HUES48 (cell line): ENCODE measurements at regions not wholly inside any gene's neighbourhood (a gene's known extent, or its start where the extent isn't known, plus 50 kb on each side); places are given as distances from the start of the nearest gene placed in this dataset.

Source experiments
- H3K27ac ChIP-seq: one replicate; pipeline ENCODE4 v1.7.0; 2013; ENCODE audit warnings: low read depth, low read length, inconsistent platforms
- H3K27me3 ChIP-seq: 2 replicates; pipeline ENCODE4 v1.6.1; 2013; ENCODE audit warnings: mild to moderate bottlenecking, low read length; ENCODE audit not compliant: control insufficient read depth, insufficient read depth
- H3K36me3 ChIP-seq: 2 replicates; pipeline ENCODE4 v1.6.1; 2013; ENCODE audit warnings: low read length; ENCODE audit not compliant: control insufficient read depth, insufficient read depth
- H3K4me1 ChIP-seq: 2 replicates; pipeline ENCODE4 v1.6.1; 2013; ENCODE audit warnings: mild to moderate bottlenecking, low read length; ENCODE audit not compliant: control insufficient read depth, insufficient read depth
- H3K4me3 ChIP-seq: 2 replicates; pipeline ENCODE4 v1.5.1; 2013; ENCODE audit warnings: mild to moderate bottlenecking, low read depth, low read length
- H3K9ac ChIP-seq: 2 replicates; pipeline ENCODE4 v1.6.1; 2013; ENCODE audit warnings: mild to moderate bottlenecking, low read depth, low read length, moderate library complexity
- H3K9me3 ChIP-seq: 2 replicates; pipeline ENCODE4 v1.6.1; 2013; ENCODE audit warnings: low read length; ENCODE audit not compliant: control insufficient read depth, insufficient read depth

DNA sequence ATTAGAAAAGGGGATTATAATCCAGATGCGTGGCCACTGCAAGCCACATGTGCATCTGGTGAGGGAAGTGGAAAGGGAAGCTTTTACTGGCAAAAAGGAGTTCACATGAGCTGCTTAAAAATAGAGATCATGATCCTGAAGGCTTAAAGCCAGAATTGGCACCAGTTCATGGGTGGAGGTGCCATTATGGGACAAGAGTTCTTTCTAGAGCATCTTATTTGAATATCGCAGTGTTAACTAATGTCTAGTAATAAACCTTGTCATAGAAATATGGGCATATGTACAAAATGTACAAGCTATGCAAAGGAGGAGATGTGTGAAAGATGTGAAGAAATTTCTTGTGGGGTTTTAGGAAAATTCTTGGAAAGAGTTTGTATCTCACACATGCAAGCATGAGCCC lies 178.4 kb upstream of the CBLB start:
- no peaks in the 10 kb centered on the region for H3K27me3 ChIP-seq
- no peaks in the 10 kb centered on the region for H3K4me1 ChIP-seq
- no peaks in the 10 kb centered on the region for H3K9me3 ChIP-seq
- no peak overlapping the region for H3K9ac ChIP-seq
- no peak overlapping the region for H3K27ac ChIP-seq
- H3K4me3 ChIP-seq: no peak overlapping the region
- no peaks in the 10 kb centered on the region for H3K36me3 ChIP-seq

DNA sequence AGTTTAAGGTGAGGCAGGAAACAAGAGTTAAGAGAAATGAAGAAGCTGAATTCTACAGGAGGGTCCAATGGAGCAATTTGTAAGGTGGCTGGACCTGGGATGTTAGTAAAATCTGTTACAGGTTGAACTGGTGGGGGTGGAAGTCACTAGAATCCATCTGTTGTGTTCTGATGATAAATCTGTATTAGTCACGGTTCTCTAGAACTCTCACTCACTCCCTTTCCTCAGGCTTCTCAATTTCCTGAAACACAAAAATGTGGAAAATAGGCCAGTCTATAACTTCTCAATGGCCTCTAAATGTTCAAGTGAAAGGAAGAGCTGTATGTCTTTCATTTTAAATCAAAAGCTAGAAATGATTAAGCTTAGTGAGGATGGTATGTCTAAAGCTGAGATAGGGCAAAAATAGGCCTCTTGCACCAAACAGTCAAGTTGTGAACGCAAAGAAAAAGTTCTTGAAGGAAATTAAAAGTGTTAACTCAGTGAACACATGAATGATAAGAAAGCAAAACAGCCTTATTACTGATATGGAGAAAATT lies 180.2 kb upstream of the CBLB start:
- H3K9me3 ChIP-seq: no peaks in the 10 kb centered on the region
- H3K4me1 ChIP-seq: no peaks in the 10 kb centered on the region
- no peak overlapping the region for H3K4me3 ChIP-seq
- no peaks in the 10 kb centered on the region for H3K36me3 ChIP-seq
- H3K27ac ChIP-seq: no peak overlapping the region
- no peak overlapping the region for H3K9ac ChIP-seq
- no peaks in the 10 kb centered on the region for H3K27me3 ChIP-seq

DNA sequence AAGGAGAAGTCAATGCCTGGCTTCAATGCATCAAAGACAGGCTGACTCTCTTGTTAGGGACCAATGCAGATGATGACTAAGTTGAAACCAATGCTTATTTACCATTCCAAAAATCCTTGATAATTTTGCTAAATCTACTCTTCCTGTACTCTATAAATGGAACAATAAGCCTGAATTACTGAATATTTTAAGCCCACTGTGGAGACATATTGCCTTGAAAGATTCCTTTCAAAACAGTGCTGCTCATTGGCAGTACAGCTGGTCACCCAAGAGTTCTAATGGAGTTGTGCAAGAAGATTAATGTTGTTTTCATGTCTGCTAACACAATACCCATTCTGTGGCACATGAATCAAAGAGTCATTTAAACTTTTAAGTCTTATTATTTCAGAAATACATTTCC lies 181.0 kb upstream of the CBLB start:
- Histone ChIP-seq H3K27ac (no peak overlapping the region), H3K4me1 (no peaks in the 10 kb centered on the region), H3K9ac (no peak overlapping the region), H3K9me3 (no peaks in the 10 kb centered on the region), H3K4me3 (no peak overlapping the region), H3K27me3 (no peaks in the 10 kb centered on the region), H3K36me3 (no peaks in the 10 kb centered on the region)

DNA sequence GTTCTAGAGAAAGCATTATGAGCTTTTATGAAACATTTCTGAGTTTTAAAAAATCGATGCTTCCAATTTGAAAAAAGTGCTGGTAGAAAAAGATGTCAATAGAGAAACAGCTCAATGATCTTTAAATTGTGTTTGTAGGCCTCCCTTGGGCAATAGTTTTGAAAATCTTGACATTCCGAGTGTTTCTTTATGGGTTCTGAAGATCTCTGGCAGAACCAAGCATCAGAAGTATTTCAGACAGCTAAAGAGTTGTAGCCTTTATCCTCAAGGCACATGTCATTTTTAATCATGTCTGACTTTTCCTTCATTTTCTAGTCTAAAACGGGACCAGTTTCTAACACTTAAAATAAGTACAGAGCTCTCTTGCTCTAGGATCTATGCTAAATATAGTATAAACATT lies 188.1 kb upstream of the CBLB start:
- H3K4me1 ChIP-seq: no peaks in the 10 kb centered on the region
- no peaks in the 10 kb centered on the region for H3K27me3 ChIP-seq
- H3K27ac ChIP-seq: no peak overlapping the region
- no peaks in the 10 kb centered on the region for H3K36me3 ChIP-seq
- H3K9me3 ChIP-seq: no peaks in the 10 kb centered on the region
- no peak overlapping the region for H3K4me3 ChIP-seq
- no peak overlapping the region for H3K9ac ChIP-seq

DNA sequence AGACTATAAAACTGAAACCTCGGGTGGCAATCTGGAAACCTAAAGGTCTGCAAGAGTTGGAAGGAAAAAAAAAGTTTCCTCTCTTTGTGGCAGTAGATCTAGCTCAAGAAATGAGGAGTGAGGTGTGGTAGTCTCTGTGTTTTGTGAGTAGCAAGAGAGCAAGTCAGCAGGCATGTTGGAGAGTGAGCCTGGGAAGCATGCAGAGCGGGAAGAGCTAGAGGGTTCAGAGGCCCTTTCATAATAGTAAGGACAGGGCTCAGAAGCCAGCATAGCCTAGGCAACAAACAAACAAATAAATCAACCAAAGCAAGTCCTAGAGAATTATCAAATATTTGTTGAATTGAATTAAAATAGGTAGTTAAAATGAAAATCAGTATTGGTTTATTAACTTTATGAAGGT lies 189.7 kb upstream of the CBLB start:
- H3K9ac ChIP-seq: no peak overlapping the region
- no peaks in the 10 kb centered on the region for H3K9me3 ChIP-seq
- no peaks in the 10 kb centered on the region for H3K4me1 ChIP-seq
- no peak overlapping the region for H3K27ac ChIP-seq
- no peaks in the 10 kb centered on the region for H3K36me3 ChIP-seq
- H3K4me3 ChIP-seq: no peak overlapping the region
- H3K27me3 ChIP-seq: no peaks in the 10 kb centered on the region

DNA sequence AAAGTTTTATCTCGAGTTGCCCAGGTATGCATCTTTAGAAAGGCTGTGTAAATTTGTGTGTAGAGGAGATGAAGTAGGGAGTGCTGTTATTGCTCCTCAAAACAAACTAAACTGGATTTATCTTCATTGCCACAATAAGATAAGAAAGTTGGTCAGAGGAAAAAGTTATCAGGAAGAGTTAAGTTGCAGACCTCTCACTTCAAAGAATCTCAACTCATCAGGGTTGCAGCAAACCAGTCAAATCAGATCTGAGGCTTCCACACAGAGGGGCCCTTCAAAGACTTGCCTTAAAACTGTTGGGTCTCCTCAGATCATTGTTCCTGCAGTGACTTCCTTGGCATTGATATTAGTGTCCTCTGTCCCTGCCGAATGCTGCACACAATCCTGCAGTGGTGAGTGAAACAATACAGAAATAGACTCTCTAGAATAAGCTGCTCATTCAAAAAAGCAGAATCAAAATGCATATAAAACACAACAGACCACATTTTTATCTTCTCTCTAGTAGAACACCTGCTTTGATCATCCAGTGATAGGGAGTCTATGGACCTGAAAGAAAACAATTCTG lies 191.2 kb upstream of the CBLB start:
- H3K9ac ChIP-seq: no peak overlapping the region
- no peaks in the 10 kb centered on the region for H3K4me1 ChIP-seq
- H3K9me3 ChIP-seq: no peaks in the 10 kb centered on the region
- H3K4me3 ChIP-seq: no peak overlapping the region
- no peaks in the 10 kb centered on the region for H3K36me3 ChIP-seq
- no peak overlapping the region for H3K27ac ChIP-seq
- no peaks in the 10 kb centered on the region for H3K27me3 ChIP-seq

DNA sequence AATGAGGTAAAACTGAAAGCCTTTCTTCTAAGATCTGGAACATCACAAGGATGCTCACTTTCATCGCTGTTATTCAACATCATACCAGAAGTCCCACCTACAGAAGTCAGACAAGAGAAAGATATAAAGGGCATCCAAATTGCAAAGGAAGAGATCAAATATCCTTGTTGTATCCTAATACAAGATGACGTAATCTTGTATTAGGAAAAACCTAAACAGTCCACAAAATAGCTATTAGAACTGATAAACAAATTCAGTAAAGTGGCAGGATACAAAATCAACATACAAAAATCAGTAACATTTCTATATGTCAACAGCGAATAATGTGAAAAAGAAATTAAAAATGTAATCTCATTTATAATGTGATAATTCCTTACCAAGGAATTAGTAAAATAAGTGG lies 195.1 kb upstream of the CBLB start:
- Histone ChIP-seq H3K9me3 (no peaks in the 10 kb centered on the region), H3K4me3 (no peak overlapping the region), H3K27me3 (no peaks in the 10 kb centered on the region), H3K4me1 (no peaks in the 10 kb centered on the region), H3K27ac (no peak overlapping the region), H3K36me3 (no peaks in the 10 kb centered on the region), H3K9ac (no peak overlapping the region)

DNA sequence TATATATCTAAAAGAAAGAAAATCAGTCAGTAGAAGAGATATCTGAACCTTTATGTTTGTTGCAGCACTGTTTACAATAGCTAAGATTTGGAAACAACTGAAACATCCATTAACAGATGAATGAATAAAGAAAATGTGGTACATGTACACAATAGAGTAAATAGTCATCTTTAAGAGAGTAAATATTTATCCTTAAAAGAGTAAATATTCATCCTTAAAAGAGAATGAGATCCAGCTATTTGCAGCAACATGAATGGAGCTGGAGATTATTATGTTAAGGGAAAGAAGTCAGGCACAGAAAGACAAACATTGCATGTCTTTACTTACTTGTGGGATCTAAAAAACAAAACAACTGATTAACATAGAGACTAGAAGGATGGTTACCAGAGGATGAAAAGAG lies 197.0 kb upstream of the CBLB start:
- Histone ChIP-seq H3K27me3 (no peaks in the 10 kb centered on the region), H3K4me1 (no peaks in the 10 kb centered on the region), H3K27ac (no peak overlapping the region), H3K4me3 (no peak overlapping the region), H3K9me3 (no peaks in the 10 kb centered on the region), H3K9ac (no peak overlapping the region), H3K36me3 (no peaks in the 10 kb centered on the region)

DNA sequence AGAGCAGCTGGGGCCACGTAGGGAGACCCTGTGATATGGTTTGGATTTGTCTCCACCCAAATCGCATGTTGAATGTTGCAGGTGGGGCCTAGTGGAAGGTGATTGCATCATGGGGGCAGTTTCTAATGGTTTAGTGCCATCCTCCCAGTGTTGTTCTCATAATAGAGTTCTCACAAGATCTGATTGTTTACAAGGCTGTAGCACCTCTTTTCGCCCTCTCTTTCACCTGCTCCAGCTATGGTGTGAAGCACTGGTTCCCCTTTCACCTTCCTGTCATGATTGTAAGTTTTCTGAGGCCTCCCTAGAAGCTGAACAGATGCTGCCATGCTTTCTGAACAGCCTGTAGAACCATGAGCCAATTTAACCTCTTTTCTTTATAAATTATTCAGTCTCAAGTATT lies 198.9 kb upstream of the CBLB start:
- H3K36me3 ChIP-seq: no peaks in the 10 kb centered on the region
- H3K27ac ChIP-seq: no peak overlapping the region
- H3K4me1 ChIP-seq: no peaks in the 10 kb centered on the region
- no peak overlapping the region for H3K9ac ChIP-seq
- no peak overlapping the region for H3K4me3 ChIP-seq
- peaks cover 4% of the 10 kb centered on the region for H3K9me3 ChIP-seq
- no peaks in the 10 kb centered on the region for H3K27me3 ChIP-seq

DNA sequence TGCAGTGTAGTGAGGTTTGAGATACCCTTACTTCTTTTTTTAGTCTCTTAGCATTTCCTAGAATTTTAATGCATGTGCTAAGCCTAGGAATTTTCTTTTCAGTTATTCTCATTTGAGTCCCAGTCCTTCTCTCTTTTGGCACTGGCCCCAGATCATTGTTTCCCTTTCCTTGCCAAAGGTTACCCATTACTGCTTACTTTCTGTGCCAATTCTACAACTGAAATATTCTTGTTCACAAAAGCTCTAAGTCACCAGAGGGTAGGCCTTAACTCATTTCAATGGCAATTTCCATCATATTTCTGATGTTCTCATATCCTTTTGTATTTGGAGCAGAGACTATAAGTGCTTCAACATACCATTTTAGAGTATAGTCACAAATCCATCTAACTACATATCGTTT lies 199.6 kb upstream of the CBLB start:
- no peaks in the 10 kb centered on the region for H3K36me3 ChIP-seq
- H3K4me3 ChIP-seq: no peak overlapping the region
- H3K9ac ChIP-seq: no peak overlapping the region
- H3K27ac ChIP-seq: no peak overlapping the region
- no peaks in the 10 kb centered on the region for H3K4me1 ChIP-seq
- peaks cover 4% of the 10 kb centered on the region for H3K9me3 ChIP-seq
- H3K27me3 ChIP-seq: no peaks in the 10 kb centered on the region

DNA sequence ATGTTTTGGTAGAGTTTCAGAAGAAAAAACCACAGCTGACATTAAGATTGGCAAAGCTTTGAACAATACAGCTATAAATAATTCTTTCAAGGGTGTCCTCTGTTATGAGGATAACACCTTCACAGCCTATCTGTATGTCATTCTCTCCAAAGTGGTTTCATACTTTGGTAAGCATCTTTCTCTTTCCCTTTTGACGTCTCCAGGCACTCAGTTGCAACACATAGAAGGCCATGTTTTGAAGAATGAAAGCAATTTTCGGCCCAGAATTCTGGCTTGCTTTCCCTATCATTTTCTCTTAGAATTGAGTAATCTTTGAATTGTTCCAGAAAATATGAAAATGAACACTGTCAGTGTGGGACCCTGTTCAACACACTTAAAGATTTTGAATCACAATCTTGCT lies 200.0 kb upstream of the CBLB start:
- H3K4me1 ChIP-seq: no peaks in the 10 kb centered on the region
- H3K4me3 ChIP-seq: no peak overlapping the region
- no peaks in the 10 kb centered on the region for H3K27me3 ChIP-seq
- H3K36me3 ChIP-seq: no peaks in the 10 kb centered on the region
- peaks cover 4% of the 10 kb centered on the region for H3K9me3 ChIP-seq
- no peak overlapping the region for H3K9ac ChIP-seq
- H3K27ac ChIP-seq: no peak overlapping the region

DNA sequence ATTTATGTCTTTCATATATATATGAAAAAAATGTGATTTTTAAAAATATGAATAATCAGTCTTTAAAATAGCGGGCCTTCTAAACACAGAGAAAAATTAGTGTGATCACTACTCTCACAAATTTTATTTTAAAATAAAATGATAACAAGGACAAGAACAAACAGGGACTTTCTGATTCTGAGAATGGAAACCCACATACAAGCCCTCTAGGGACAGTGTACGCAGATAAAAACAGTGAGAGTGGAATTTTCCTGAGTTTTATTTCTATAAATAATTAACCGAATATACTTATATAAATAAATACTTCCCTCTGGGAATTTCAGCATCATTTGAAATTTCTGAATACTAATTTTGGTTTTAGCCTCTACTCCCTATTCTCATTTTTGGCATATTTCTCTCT lies 201.4 kb upstream of the CBLB start:
- Histone ChIP-seq H3K9me3 (peaks cover 4% of the 10 kb centered on the region), H3K9ac (no peak overlapping the region), H3K36me3 (no peaks in the 10 kb centered on the region), H3K27ac (no peak overlapping the region), H3K4me1 (no peaks in the 10 kb centered on the region), H3K27me3 (no peaks in the 10 kb centered on the region), H3K4me3 (no peak overlapping the region)
